Epithelial cell of prostate (primary cell): ENCODE measurements at regions not wholly inside any gene's neighbourhood (a gene's known extent, or its start where the extent isn't known, plus 50 kb on each side); places are given as distances from the start of the nearest gene placed in this dataset.

Experiments
- DNase-seq: peaks from one replicate; pipeline ENCODE4 v3.0.0-alpha.2; 2011; ENCODE audit warnings: low read depth, low spot score
- H3K27ac ChIP-seq: fragments of 450-650 bp; 2 replicates; pipeline ENCODE4 v1.5.1; 2017; ENCODE audit warnings: mild to moderate bottlenecking

DNA sequence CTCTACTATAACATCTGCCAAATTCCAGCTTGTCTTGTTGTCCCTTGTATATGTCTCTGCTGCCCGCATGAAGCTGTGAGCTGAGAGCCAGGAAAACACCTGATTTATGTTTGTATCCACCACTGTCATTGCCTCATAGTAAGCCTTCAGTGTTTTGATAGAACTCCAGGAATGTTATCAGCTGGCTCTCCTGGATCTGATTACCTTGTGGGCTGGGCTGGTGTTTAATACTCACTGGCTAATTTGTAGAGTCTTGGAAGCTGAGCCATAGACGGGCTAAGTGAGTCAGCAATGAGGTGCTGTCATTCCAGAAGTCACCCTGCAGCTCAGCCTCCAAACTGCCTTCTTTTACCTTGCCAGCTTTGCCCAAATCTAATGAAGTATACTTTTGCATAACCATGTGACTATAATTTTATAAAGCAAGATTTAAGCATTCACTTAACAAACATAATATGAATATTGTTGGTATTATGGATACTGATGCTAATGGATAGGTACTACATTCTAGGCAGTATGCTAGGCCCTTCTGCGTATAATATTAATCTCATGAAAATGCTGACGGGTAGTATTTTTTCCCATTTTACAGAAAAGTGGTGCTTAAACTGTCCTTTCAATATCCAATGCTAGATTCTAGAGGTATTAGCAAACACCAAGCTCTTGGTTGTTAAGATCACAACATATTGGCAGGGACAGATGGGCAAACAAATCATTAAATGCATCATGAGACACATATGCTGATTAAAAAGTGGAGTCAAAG is 62.7 kb upstream of the GATA6 start:
- no peak overlapping the region for H3K27ac ChIP-seq
- DNase-seq: peak; percentile 20

DNA sequence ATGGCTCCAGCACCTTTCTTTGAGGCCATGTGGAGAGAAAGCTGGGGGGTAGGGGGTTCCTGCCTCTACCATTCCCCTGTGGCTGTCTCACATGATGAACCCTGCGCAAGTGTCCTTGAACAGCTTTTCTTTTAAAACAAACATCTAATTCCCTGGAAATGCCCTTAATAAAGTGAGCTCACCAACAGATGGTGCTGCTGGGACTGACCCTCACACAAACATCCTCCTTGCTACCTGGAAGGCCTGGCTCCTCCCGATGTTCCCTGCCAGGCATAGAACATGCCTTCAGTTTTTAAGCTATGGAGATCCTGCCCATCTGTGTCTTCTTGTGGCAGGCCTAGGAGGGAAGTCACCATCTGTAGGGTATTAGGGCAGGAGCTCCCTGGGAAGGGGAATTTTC is 60.7 kb upstream of the GATA6 start:
- no peak overlapping the region for H3K27ac ChIP-seq
- DNase-seq: no peak

DNA sequence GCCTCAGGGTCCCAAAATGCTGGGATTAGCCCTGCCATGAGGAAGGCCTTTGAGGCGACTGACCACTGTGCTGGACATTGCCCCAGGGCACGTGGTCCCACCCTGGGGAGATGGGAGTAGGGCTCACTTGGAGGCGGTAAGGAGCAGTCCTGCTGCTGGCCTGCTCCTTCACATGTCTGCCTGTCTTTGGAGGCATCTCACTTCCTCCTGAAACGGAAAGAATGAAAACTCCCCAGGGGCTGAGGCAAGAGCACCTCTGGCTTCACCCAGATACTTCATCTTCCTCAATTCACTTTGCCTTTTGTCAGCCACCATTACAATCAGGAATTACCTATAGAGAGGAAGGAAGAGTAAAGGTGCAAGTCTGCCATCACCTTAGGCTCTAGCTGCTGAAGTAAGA is 59.9 kb upstream of the GATA6 start:
- no peak for DNase-seq
- no peak overlapping the region for H3K27ac ChIP-seq

DNA sequence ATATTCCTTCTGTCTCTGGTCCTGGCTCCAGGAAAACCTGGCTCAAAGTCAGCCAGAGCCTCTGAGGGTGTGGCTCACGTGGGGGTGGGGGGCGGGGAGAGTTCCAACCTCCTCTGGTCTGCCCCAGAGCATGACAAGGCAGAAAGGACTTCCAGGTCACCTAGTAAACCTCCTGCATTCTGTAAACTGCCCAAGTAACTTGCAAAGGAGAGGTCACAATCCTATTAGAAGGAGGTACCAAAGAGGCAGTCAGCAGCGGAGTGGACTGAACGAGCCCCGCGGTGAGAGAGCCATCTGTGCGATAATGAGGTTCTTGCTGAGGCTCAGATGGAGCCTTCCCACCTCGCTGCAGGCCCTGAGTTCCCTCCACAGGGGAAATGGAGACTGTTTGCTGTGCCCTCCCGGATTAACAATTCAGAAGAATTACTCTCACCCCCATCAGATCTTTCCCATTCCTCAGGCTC is 58.9 kb upstream of the GATA6 start:
- H3K27ac ChIP-seq: no peak overlapping the region
- no peak for DNase-seq

DNA sequence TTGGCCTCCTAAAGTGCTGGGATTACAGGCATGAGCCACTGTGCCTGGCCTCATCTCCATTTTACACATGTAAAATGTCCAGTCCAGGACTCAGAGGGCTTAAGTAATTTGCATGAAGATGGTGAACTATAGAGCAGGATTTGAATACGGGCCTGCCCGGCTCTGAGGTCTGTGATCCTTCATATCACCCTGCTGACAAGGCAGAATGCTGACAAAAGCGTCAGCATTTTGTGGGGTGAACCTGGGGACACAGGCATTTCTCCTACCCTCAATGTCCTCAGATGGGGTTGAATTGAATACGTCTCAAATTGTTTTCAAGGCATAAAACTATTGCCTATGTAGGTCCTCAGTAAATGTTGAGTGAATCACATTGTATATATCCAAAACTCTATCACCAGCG is 57.2 kb upstream of the GATA6 start:
- DNase-seq: no peak
- H3K27ac ChIP-seq: no peak overlapping the region

DNA sequence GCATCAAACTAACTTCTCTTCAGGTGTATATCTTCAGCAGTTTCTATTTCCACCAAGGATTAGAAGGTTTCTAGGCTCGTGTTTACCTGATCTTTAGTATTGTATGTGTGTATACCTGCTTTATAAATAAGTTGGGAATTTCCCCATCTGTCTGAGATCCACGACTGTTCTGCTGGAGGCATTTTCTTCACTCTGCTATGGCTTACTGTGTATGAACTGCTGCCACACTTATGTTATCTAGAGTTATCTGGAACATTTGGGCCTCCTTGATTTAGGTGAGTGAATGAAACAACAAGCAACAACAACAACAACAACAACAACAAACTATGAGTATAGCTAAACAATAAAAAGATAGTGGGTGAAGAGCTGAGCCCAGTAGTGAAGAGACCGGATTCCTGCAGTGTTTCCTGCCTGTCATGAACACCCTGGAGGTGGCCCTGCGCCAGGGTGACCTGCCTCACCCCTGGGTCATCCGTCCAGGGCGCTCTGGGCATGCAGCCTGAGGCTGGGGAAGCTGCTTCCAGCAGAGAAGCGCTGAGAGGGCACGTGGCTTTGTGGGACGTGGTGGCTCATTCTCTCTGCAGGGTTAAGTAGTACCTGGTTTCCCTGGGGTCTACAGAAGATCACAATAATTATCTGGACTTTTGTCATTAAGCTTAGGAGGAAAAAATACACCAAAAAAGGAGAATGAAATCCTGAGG is 56.1 kb upstream of the GATA6 start:
- no peak overlapping the region for H3K27ac ChIP-seq
- no peak for DNase-seq

DNA sequence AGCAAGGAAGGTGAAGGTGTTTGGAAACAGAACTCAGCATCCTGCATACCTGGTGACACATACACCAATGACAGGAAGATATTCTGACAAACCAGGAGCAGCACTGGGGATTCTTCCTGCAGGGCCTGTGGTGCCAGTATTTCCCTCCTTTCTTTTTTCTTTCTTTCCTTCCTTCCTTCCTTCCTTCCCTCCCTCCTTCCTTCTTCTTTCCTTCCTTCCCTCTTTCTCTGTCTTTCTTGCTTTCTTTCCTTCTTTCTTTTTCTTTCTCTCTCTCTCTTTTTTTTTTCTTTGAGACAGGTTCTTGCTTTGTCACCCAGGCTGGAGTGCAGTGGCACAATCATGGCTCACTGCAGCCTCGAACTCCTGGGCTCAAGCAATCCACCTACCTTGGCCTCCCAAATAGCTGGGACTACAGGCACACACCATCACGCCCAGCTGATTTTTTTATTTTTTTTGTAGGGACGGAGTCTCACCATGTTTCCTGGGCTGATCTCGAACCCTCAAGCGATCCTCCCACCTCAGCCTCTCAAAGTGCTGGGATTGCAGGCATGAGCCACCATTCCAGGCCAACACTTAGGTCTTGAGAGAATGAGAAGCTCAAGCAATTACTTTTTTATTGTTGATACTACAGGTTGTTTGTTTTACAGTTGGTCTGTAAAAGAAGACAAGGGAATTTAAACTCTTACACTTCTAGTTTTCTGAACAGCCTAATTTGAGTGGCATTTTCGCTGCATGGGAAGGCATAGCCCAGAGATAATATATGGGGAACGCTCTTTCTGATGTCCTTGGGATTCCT is 54.7 kb upstream of the GATA6 start:
- no peak overlapping the region for H3K27ac ChIP-seq

DNA sequence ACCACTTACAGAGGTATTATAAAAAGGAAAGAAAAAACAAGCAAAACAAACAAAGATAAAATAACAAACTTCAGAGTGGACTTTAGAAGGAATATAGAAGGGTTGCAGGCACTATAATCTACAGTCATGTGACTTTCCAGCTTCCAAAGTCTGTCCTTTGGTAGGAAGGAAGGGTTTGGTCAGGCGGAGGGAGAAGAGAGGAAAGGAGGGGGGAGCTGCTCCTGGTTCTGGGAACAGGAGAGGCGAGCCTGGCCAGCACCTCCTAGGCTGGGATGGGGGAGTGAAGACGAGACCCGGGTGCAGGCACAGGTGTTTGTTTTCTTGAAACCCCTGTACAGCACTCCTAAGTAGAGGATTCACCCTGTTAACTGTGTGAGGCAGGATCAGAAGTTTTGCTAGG is 53.8 kb upstream of the GATA6 start:
- DNase-seq: no peak
- no peak overlapping the region for H3K27ac ChIP-seq

More for the DNA sequence above, 54.7 kb upstream of the GATA6 start:
- no peak for DNase-seq
